SJSA1 (cell line): ENCODE measurements at regions not wholly inside any gene's neighbourhood (a gene's known extent, or its start where the extent isn't known, plus 50 kb on each side); places are given as distances from the start of the nearest gene placed in this dataset.

Experiments
- DNase-seq, 2 experiments: peaks; one replicate each; pipeline ENCODE4 v3.0.0-alpha.2; 2015 to 2020; ENCODE audit warnings: low spot score in 2 of 2, low read depth in 1 of 2
- H3K27ac ChIP-seq: fragments of 250-450 bp; sonication (Bioruptor Pico); 2 replicates; pipeline ENCODE4 v1.5.1; 2020; ENCODE audit warnings: mild to moderate bottlenecking, moderate library complexity
- H3K27me3 ChIP-seq: fragments of 250-450 bp; sonication (Bioruptor Pico); replicated peaks from 2 replicates; pipeline ENCODE4 v1.5.1; 2020; ENCODE audit warnings: mild to moderate bottlenecking, moderate library complexity
- H3K36me3 ChIP-seq: fragments of 250-450 bp; sonication (Bioruptor Pico); 2 replicates; pipeline ENCODE4 v1.5.1; 2020; ENCODE audit warnings: mild to moderate bottlenecking
- H3K4me1 ChIP-seq: fragments of 250-450 bp; sonication (Bioruptor Pico); replicated peaks from 2 replicates; pipeline ENCODE4 v1.6.1; 2021; ENCODE audit warnings: mild to moderate bottlenecking
- H3K4me3 ChIP-seq: fragments of 250-450 bp; sonication (Bioruptor Pico); 2 replicates; pipeline ENCODE4 v1.5.1; 2020; ENCODE audit warnings: mild to moderate bottlenecking
- H3K9me3 ChIP-seq: fragments of 250-450 bp; sonication (Bioruptor Pico); replicated peaks from 2 replicates; pipeline ENCODE4 v1.5.1; 2020; ENCODE audit warnings: mild to moderate bottlenecking

DNA sequence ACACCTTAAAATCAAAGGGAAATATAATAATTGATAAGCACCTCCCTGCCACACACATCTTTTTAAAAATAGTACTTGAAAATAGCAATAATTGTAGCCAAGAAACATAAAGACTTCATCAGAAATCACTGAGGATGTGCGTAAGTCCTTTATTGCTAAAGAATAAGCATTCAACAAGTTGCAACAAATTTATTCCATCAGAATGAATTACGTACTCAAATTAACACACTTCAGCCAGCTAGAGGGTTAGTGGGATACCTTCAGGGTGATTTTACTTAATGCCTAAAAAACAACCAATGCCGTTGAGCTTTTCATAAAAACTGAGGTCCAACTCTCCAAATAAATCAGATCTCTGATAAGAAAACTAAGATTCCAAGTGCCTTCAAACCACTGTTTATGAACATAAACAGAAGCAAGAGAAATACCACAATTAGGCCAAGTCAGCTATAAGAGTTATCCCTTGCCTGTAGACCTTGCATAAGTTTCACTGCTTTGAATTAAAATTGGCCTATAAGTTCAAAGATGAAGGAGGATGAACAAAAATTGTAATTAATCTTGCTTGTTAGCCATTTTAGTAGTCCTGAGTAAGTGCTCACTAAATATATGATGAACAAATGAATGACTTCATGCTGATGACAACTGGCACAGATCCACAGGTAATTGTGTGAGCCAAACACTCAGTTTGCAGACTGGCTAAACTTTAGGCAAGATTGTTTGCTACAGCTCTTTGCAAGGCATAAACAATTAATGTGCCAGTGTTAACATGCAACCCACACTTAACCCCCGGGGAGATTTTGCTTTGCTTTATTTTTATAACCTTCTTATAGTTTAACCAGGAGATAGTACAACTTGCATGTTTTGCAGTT, 375.1 kb upstream of the THBS1 start:
- Histone ChIP-seq H3K9me3 (no peaks in the 10 kb centered on the region), H3K4me1 (peaks cover 39% of the 10 kb centered on the region), H3K4me3 (no peak overlapping the region), H3K27me3 (no peaks in the 10 kb centered on the region), H3K36me3 (no peaks in the 10 kb centered on the region), H3K27ac (no peak overlapping the region)
- DNase-seq = no peak

DNA sequence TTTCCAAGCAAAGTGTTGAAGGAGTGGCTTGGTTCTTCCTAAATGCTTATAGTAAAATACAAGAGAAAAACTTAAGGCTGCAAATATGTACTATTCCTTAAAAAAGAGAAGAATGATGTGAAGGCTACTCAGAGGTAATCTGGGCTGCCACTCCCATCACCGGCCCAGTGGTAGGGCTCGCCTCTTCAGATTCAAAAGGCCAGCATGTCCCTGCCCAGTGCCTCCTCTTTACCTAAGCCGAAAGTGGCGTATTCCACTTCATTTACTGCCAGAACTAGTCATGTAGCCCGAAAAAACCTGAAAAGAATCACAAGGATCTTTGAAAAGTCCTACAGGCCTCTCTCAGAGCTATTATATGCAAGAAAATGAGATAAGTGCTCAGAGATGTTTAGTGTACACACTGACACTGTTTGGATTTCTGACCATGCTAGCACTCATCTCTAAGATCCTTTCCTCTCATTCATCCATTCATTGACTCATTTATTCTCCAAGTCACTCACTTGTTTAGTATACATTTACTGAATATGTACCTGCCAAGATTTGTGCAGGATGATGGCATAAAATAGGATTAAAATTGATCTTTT, 373.3 kb upstream of the THBS1 start:
- no peak for DNase-seq
- Histone ChIP-seq H3K27me3 (no peaks in the 10 kb centered on the region), H3K27ac (no peak overlapping the region), H3K4me3 (no peak overlapping the region), H3K36me3 (no peaks in the 10 kb centered on the region), H3K9me3 (no peaks in the 10 kb centered on the region), H3K4me1 (peaks cover 39% of the 10 kb centered on the region)

DNA sequence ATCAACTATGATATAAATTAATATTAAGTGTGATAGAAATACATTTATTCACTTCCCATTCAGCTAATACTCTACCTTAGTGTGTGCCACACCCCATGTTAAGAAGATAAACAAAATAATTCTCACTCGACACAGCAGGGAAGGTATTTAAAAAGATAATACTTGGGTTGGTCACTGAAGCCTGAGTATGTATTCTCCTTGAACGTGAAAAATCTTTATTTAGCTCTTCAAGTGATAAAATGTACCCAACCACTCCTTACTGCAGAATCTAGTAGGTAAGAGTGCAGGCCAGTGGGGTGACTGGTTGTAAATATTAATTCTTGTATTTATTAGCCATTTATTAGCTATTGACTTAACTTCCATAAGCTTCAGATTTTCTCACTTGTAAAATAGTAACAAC, 372.7 kb upstream of the THBS1 start:
- Histone ChIP-seq H3K9me3 (no peaks in the 10 kb centered on the region), H3K4me1 (peaks cover 38% of the 10 kb centered on the region), H3K4me3 (no peak overlapping the region), H3K27ac (no peak overlapping the region), H3K36me3 (no peaks in the 10 kb centered on the region), H3K27me3 (no peaks in the 10 kb centered on the region)
- DNase-seq = no peak

DNA sequence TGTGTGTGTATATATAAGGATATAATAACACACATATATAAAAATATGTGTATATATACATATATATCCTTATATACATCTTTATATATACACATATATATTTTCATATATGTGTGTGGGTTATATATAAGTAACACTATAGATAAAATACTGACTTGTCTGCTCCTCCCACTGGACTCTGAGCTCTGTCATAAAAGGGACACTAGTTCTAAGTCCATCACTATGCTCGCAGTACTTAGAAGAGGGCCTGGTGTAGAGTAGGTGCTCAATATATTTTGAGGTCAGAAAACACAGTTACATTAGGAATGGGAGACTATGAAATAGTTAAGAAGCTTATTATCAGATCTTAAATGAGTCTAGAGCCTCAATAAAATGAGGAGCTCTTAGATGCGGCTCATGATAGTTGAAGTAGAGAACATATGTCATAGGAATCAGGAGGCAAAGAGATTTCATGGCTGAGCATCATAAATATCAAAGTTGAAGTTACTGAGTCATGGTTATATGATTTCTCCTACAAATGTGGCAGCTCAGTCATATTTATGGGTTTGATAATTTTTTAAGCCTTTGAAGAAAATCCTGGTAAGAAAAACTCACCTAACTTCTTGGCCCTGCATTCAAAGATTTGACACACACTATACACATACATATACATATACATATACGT, 371.2 kb upstream of the THBS1 start:
- Histone ChIP-seq H3K36me3 (no peaks in the 10 kb centered on the region), H3K9me3 (no peaks in the 10 kb centered on the region), H3K4me3 (no peak overlapping the region), H3K4me1 (peaks cover 35% of the 10 kb centered on the region), H3K27ac (no peak overlapping the region), H3K27me3 (no peaks in the 10 kb centered on the region)
- DNase-seq = no peak

DNA sequence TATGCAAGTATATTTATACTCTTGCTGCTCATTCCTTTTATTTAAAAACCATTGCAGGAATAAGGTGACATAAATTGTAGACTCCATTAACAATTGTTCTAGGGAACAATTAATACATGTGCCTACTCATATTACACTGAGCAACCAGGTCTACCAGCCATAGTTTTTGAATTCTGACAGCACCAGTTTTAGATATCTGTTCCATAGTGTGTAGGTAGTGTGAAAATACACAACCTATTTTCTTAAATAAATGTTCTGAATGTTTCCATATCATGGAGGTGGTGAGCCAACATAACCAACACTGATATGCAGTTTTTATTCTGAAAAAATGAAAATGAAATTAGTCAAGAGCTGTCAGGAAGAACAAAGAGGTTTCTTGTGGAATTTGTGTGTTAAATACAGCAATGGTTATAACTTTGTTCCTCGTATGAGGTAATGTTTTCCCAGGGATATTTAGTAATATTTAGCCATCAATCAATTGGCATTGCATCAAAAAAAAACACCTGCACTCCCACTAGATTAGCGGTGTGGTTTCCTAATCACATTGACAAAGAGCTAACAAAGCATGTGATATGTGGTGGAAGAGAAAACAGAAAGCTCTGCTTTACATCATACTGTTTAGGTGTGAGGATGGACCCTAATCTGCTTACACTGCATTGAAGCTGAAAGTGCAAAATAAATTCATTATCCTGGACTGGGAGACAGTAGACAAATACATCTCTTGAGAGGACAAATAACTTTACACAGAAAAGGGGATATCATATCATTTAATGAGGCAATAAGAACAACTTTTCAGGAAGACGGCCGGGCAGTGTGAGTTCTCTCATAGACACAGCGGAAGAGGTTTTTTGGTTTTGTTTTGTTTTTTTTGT, 369.5 kb upstream of the THBS1 start:
- peaks cover 24% of the 10 kb centered on the region for H3K4me1 ChIP-seq
- H3K9me3 ChIP-seq = no peaks in the 10 kb centered on the region
- no peaks in the 10 kb centered on the region for H3K36me3 ChIP-seq
- H3K27me3 ChIP-seq = no peaks in the 10 kb centered on the region
- H3K4me3 ChIP-seq = no peak overlapping the region
- no peak for DNase-seq
- H3K27ac ChIP-seq = no peak overlapping the region

DNA sequence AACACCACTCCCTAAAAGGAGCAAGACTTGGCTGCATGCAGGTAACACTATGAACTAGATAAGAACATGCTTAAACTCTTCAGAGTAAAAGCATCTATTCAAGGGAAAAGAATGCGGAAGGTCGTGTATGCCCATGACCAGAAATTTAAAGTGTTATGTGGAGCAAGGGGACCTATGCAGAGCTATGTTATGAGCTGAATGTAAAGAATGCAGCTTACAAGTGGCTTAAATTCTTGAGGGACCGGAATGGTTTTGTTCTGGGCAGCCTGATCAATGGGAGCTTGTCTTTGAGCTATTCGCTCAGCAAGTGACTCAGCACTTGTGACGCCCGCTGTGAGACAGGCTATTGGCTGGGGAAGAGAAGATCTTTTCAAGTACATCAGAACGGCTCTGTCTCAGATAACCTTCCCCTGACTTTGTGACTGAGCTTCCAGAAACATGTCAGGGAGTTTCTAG, 367.5 kb upstream of the THBS1 start:
- DNase-seq = peak; percentile 95 to 96
- Histone ChIP-seq H3K4me3 (no peak overlapping the region), H3K36me3 (no peaks in the 10 kb centered on the region), H3K9me3 (no peaks in the 10 kb centered on the region), H3K4me1 (peaks cover 23% of the 10 kb centered on the region), H3K27ac (peak overlapping the region; percentile 87), H3K27me3 (no peaks in the 10 kb centered on the region)

DNA sequence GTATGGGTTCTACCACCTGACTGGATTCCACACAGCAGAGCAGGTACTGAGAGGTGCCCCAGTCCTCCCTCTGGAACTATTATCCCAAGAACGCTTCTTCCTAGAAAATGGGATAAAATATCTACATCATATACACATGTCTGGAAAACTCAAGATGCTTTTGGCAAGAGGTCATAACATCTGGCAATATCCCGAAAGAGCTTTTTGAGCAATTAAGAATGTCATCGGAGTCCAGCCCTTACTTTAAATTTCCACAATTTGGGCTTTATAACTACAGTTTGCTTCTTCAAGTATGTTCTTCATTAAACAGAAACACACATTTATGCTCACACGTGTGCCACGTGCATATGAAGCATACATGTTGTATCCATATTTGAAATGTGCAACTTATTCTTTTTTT, 365.9 kb upstream of the THBS1 start:
- H3K4me1 ChIP-seq = peaks cover 33% of the 10 kb centered on the region
- no peaks in the 10 kb centered on the region for H3K36me3 ChIP-seq
- H3K27ac ChIP-seq = peak overlapping the region; percentile 87
- H3K9me3 ChIP-seq = no peaks in the 10 kb centered on the region
- H3K27me3 ChIP-seq = no peaks in the 10 kb centered on the region
- H3K4me3 ChIP-seq = no peak overlapping the region
- no peak for DNase-seq

DNA sequence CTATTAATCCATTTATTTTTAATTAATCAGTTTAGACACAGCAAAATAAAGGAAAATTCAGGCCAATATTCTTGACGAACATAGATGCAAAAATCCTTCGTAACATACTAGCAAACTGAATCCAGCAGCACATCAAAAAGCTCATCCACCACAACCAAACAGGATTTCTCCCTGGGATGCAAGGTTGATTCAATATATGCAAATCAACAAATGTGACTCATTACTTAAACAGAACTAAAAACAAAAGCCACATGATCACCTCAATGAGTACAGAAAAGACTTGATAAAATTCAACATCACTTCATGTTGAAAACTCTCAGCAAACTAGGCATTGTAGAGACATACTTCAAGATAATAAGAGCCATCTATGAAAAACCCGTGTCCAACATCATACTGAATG, 364.1 kb upstream of the THBS1 start:
- H3K9me3 ChIP-seq = no peaks in the 10 kb centered on the region
- no peak overlapping the region for H3K27ac ChIP-seq
- H3K4me1 ChIP-seq = peaks cover 33% of the 10 kb centered on the region
- H3K27me3 ChIP-seq = no peaks in the 10 kb centered on the region
- no peak overlapping the region for H3K4me3 ChIP-seq
- DNase-seq = no peak
- H3K36me3 ChIP-seq = no peaks in the 10 kb centered on the region

DNA sequence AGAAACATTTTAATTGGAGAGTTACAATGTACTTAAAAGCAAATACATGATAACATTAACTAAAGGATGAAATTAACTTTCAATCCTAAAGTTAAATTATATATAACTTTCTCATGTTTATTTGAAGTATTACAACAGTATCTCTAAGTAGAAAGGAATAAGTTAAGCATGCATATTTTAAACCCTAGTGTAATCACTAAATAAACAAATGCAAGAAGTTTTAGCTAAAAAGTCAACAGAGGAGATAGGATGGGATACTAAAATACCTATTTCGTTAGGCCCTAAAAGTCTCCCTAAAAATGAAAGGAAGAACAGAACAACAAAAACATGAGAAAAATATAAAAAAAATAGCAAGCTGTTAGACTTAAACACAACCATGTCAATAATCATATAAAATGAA, 361.3 kb upstream of the THBS1 start:
- DNase-seq = no peak
- peaks cover 17% of the 10 kb centered on the region for H3K4me1 ChIP-seq
- no peak overlapping the region for H3K27ac ChIP-seq
- H3K4me3 ChIP-seq = no peak overlapping the region
- H3K36me3 ChIP-seq = no peaks in the 10 kb centered on the region
- no peaks in the 10 kb centered on the region for H3K9me3 ChIP-seq
- H3K27me3 ChIP-seq = no peaks in the 10 kb centered on the region

DNA sequence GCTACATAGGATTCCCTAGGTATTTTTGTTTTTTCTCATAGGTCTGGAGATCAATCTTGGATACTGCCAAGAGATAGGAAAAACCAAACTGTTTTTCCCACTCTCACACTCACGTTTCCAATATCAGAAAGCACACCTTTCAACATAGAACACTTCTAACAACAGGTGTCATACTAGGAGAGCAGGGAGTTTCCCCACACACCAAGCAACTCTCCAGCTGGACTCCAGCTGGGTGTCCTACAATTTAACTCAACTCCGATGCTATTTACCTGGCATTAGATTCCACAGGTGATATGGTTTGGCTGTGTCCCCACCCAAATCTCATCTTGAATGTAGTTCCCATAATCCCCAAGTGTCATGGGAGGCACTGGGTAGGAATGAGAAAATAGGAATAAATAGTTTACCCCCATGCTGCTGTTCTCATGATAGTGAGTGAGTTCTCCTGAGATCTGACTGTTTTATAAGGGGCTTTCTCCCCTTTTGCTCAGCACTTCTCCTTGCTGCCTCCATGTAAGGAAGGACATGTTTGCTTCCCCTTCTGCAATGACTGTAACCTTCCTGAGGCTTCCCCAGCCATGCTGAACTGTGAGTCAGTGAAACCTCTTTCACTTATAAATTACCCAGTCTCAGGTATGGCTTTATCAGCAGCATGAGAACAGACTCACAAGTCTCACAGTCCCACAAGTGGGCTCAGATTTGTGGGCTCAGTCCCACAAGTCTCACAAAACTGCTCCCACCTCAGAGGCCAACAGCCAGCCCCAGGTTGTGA, 354.5 kb upstream of the THBS1 start:
- peaks cover 6% of the 10 kb centered on the region for H3K4me1 ChIP-seq
- H3K27ac ChIP-seq = no peak overlapping the region
- no peak for DNase-seq
- H3K4me3 ChIP-seq = no peak overlapping the region
- no peaks in the 10 kb centered on the region for H3K9me3 ChIP-seq
- H3K27me3 ChIP-seq = no peaks in the 10 kb centered on the region
- H3K36me3 ChIP-seq = no peaks in the 10 kb centered on the region

DNA sequence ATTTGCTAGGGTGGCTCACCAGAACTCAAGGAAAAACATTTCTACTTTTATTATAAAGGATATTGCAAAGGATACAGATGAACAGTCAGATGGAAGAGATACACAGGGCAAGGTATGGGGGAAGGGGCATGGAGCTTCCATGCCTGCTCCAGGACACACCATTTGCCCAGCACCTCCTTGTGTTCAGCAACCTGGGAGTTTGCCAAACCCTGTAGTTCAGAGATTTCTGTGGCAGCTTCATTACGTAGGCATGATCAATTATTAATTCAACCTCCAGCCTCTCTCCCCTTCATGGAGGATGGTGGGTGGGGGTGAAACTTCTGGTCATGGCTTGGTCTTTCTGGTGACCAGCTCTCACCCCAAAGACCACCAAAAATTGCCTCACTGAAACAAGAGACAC, 353.9 kb upstream of the THBS1 start:
- no peak for DNase-seq
- H3K27me3 ChIP-seq = no peaks in the 10 kb centered on the region
- H3K27ac ChIP-seq = no peak overlapping the region
- no peaks in the 10 kb centered on the region for H3K9me3 ChIP-seq
- peaks cover 10% of the 10 kb centered on the region for H3K4me1 ChIP-seq
- no peak overlapping the region for H3K4me3 ChIP-seq
- H3K36me3 ChIP-seq = no peaks in the 10 kb centered on the region

DNA sequence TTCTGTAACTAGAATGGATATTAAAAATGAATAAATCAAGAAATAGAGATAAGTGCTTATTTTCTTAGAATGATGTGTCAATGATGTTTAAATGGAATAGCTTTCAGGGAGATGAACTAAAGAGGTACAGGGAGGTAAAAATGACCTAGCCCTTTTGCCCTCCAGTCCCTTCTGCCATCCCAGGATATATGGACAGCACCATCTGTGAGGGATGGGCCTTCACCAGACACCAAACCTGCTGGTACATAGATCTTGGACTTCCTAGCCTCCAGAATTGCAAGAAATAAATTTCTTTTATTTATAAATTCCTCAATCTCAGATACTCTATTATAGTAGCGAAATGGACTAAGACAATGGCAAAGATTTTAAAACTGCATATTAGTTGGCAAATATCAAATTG, 352.0 kb upstream of the THBS1 start:
- H3K4me3 ChIP-seq = no peak overlapping the region
- no peak for DNase-seq
- no peaks in the 10 kb centered on the region for H3K27me3 ChIP-seq

More for the DNA sequence above, 352.0 kb upstream of the THBS1 start:
- Histone ChIP-seq H3K4me1 (peaks cover 22% of the 10 kb centered on the region), H3K36me3 (no peaks in the 10 kb centered on the region), H3K9me3 (no peaks in the 10 kb centered on the region), H3K27ac (no peak overlapping the region)
